T-helper 2 cell treated with Interferon-gamma antibody and Interleukin-4, amounts not matched to agents 5 μg/mL and 100 μg/mL, for 36 hours (primary cell): ENCODE measurements at regions not wholly inside any gene's neighbourhood (a gene's known extent, or its start where the extent isn't known, plus 50 kb on each side); places are given as distances from the start of the nearest gene placed in this dataset.
A peak's percentile ranks its signal among the peaks of the same experiment; 100 is the strongest.

ENCODE experiments used
- DNase-seq: peaks from one replicate; pipeline ENCODE4 v3.0.0; 2021; ENCODE audit warnings: low spot score
- H3K27ac Mint-ChIP-seq: one replicate; pipeline ENCODE4 v1.8.0; 2021; ENCODE audit warnings: mild to moderate bottlenecking, mixed read lengths
- H3K27me3 Mint-ChIP-seq: one replicate; pipeline ENCODE4 v1.8.0; 2021; ENCODE audit warnings: low read depth, mixed read lengths
- H3K36me3 Mint-ChIP-seq: one replicate; pipeline ENCODE4 v1.8.0; 2021; ENCODE audit warnings: low read depth, mixed read lengths
- H3K4me1 Mint-ChIP-seq: one replicate; pipeline ENCODE4 v1.8.0; 2021; ENCODE audit warnings: low read depth, mixed read lengths
- H3K4me3 Mint-ChIP-seq: one replicate; pipeline ENCODE4 v1.8.0; 2022; ENCODE audit warnings: mild to moderate bottlenecking, moderate library complexity, mixed read lengths
- H3K9me3 Mint-ChIP-seq: one replicate; pipeline ENCODE4 v1.8.0; 2021; ENCODE audit warnings: mixed read lengths

- no peaks in the 10 kb centered on the region for H3K27me3 Mint-ChIP-seq
- no peaks in the 10 kb centered on the region for H3K9me3 Mint-ChIP-seq
- H3K27ac Mint-ChIP-seq: no peak overlapping the region
- no peaks in the 10 kb centered on the region for H3K36me3 Mint-ChIP-seq
- H3K4me3 Mint-ChIP-seq: no peak overlapping the region
- no peak for DNase-seq
- H3K4me1 Mint-ChIP-seq: no peaks in the 10 kb centered on the region
Measured at GRCh38 chr18:8458546-8459215, 150.6 kb upstream of the RAB12 start.

GRCh38 chr18:8460748-8461147 is 148.5 kb upstream of the RAB12 start:
- H3K36me3 Mint-ChIP-seq: no peaks in the 10 kb centered on the region
- no peaks in the 10 kb centered on the region for H3K4me1 Mint-ChIP-seq
- no peak overlapping the region for H3K4me3 Mint-ChIP-seq
- no peaks in the 10 kb centered on the region for H3K27me3 Mint-ChIP-seq
- H3K9me3 Mint-ChIP-seq: no peaks in the 10 kb centered on the region
- DNase-seq: no peak
- H3K27ac Mint-ChIP-seq: no peak overlapping the region

DNA sequence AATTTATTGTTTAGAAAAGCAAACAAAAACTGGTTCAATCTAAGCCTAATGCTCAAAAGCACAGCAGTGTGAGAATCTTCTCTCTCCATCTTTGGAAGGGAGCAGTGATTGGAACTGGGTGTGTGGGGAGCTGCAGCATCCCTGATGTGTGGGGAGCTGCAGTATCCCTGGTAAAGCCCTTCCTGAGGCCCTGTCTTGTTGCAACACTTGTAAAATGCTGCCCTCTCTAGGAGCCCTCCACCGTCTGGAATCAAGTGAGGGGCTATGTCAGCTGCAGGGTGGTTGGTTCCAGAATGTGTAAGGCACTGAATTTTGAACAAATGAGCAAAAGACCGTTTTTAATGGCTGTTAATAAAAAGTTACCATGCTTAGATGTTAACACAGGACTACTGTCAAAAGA is 147.7 kb upstream of the RAB12 start:
- no peaks in the 10 kb centered on the region for H3K9me3 Mint-ChIP-seq
- no peak overlapping the region for H3K27ac Mint-ChIP-seq
- DNase-seq: no peak
- no peak overlapping the region for H3K4me3 Mint-ChIP-seq
- no peaks in the 10 kb centered on the region for H3K4me1 Mint-ChIP-seq
- H3K36me3 Mint-ChIP-seq: no peaks in the 10 kb centered on the region
- no peaks in the 10 kb centered on the region for H3K27me3 Mint-ChIP-seq

DNA sequence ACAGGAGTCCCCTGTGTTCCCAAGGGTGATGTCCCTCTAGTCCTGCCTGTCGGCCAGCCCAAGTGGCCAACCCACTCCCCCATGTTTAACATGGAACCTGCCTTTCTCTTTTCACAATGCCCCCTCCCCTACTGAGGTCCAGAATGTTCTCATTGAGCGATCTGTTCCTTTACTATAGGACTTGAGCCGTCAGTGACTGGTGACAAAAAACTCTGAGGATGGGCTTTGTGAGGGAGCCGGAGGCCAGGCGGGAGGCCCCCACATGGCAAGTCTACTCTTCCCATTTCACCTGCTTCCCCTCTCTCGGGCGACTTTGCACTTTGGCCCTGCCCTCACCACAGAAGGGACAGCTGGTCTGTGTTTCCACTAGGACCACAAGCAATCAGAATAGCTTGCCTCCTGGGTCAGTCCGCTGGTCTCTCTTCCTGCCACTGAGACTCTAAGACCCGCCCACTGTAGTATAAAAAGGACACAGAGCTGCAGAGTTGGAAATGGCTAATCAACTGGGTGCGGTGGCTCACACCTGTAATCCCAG is 146.5 kb upstream of the RAB12 start:
- H3K4me1 Mint-ChIP-seq: no peaks in the 10 kb centered on the region
- H3K27me3 Mint-ChIP-seq: no peaks in the 10 kb centered on the region
- H3K27ac Mint-ChIP-seq: no peak overlapping the region
- H3K36me3 Mint-ChIP-seq: no peaks in the 10 kb centered on the region
- DNase-seq: no peak
- no peak overlapping the region for H3K4me3 Mint-ChIP-seq
- no peaks in the 10 kb centered on the region for H3K9me3 Mint-ChIP-seq

DNA sequence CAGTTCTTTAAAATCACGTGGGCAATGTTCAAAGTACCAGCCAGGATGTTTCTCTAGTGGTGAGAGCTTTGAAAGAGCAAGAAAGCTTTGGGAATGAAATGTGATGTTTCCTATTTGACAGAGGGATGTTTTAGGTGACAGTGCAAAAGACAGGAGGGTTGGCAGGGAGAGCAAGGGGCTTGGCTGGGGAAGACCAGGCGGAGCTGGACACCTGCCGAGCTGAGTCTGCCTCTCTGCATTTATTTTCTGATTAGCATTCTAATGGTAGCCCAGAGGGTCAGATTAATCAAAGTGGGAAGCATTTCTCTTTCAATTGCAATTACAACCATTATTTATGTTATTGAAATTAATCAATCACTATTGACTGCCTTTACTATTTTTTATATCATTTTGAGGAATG is 145.4 kb upstream of the RAB12 start:
- no peaks in the 10 kb centered on the region for H3K27me3 Mint-ChIP-seq
- no peak overlapping the region for H3K27ac Mint-ChIP-seq
- H3K9me3 Mint-ChIP-seq: no peaks in the 10 kb centered on the region
- H3K4me3 Mint-ChIP-seq: no peak overlapping the region
- H3K36me3 Mint-ChIP-seq: no peaks in the 10 kb centered on the region
- DNase-seq: no peak
- H3K4me1 Mint-ChIP-seq: no peaks in the 10 kb centered on the region

DNA sequence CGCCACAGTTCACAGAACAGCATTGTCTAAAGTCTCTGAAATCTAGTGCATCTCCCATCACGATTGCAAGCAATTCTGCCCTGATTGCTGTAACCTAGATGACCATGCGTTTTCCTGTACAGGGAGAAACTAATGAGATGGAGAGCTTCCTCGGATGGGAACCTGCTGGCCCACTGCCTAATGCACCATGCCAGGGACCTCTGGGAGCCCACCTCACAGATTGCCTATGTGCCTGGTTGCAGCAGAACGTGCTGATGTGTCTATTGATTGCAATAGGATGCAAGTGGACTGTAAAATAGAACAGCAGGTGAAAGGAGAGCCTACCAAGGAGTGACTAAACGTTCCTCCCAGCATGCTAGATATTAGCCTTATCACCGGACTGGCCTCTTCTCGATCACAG is 141.0 kb upstream of the RAB12 start:
- H3K27ac Mint-ChIP-seq: no peak overlapping the region
- no peak overlapping the region for H3K4me3 Mint-ChIP-seq
- no peaks in the 10 kb centered on the region for H3K27me3 Mint-ChIP-seq
- no peaks in the 10 kb centered on the region for H3K4me1 Mint-ChIP-seq
- no peak for DNase-seq
- H3K36me3 Mint-ChIP-seq: no peaks in the 10 kb centered on the region
- H3K9me3 Mint-ChIP-seq: no peaks in the 10 kb centered on the region

DNA sequence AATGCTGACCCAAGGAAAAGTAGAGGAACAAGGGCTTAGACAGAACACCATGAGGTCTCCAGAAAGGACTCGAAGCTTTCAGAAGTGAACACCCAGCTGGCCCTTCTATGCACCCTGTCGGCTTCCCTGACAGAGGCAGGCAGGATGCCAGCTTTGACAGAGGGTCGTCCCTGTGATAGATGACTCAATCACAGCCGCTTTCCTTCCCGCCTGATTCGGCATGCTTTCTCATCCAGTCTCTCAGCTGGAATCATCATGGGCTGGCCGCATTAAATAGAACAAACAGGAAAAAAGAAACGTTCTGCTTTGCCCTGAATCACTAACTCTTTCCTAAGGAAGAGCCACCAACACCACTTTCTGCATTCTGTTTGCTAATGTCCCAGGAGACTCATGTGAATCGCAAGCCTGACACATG is 140.3 kb upstream of the RAB12 start:
- DNase-seq: no peak
- Mint-ChIP-seq H3K4me3 (no peak overlapping the region), H3K36me3 (no peaks in the 10 kb centered on the region), H3K27ac (no peak overlapping the region), H3K27me3 (no peaks in the 10 kb centered on the region), H3K4me1 (no peaks in the 10 kb centered on the region), H3K9me3 (no peaks in the 10 kb centered on the region)

GRCh38 chr18:8469544-8470130 is 139.6 kb upstream of the RAB12 start:
- Mint-ChIP-seq H3K4me3 (no peak overlapping the region), H3K27me3 (no peaks in the 10 kb centered on the region), H3K9me3 (no peaks in the 10 kb centered on the region), H3K36me3 (no peaks in the 10 kb centered on the region), H3K27ac (no peak overlapping the region), H3K4me1 (no peaks in the 10 kb centered on the region)
- DNase-seq: no peak

DNA sequence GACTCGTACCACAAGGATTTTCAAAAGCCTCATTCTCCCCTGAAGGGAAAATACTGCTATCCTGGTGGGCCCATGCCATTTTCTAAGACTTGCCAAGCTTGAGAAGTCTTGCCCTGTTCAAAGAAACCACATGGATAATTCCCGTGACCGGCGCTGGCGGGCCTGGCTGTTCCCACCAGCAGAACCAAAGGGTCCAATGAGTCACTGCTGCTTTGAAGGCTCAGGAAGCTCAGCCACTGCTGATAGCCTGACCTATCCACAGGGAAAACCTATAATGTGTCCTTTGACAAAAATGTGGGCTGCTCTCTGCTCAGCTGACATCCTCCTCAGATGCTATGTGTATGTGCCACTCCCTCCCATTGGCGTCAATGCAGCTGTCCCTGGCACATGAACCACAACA is 137.9 kb upstream of the RAB12 start:
- Mint-ChIP-seq H3K27ac (no peak overlapping the region), H3K36me3 (no peaks in the 10 kb centered on the region), H3K4me3 (no peak overlapping the region), H3K27me3 (no peaks in the 10 kb centered on the region), H3K9me3 (no peaks in the 10 kb centered on the region), H3K4me1 (no peaks in the 10 kb centered on the region)
- DNase-seq: no peak

DNA sequence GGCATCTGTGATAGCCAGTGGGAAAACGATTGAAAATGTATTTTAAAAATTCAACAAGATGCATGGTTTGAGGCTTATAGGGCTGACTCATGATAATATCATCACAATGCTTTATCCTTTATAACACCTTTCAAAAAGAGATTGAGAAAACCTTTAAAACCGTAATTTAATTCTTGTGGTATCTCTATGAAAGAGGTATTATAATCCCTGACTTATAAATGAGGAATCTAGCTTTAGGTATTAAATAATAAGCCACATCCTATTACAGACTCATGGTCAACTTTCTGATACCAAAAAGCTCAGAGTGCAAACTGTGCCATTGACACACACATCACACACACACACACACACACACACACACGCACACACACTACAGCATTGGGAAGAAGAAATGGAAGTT is 134.6 kb upstream of the RAB12 start:
- no peaks in the 10 kb centered on the region for H3K36me3 Mint-ChIP-seq
- no peaks in the 10 kb centered on the region for H3K9me3 Mint-ChIP-seq
- no peak overlapping the region for H3K4me3 Mint-ChIP-seq
- H3K27me3 Mint-ChIP-seq: no peaks in the 10 kb centered on the region
- no peak for DNase-seq
- H3K4me1 Mint-ChIP-seq: no peaks in the 10 kb centered on the region
- H3K27ac Mint-ChIP-seq: no peak overlapping the region

GRCh38 chr18:8477615-8478014 is 131.6 kb upstream of the RAB12 start:
- H3K9me3 Mint-ChIP-seq: no peaks in the 10 kb centered on the region
- H3K4me1 Mint-ChIP-seq: no peaks in the 10 kb centered on the region
- H3K4me3 Mint-ChIP-seq: no peak overlapping the region
- no peak overlapping the region for H3K27ac Mint-ChIP-seq
- H3K27me3 Mint-ChIP-seq: no peaks in the 10 kb centered on the region
- H3K36me3 Mint-ChIP-seq: no peaks in the 10 kb centered on the region
- DNase-seq: no peak

DNA sequence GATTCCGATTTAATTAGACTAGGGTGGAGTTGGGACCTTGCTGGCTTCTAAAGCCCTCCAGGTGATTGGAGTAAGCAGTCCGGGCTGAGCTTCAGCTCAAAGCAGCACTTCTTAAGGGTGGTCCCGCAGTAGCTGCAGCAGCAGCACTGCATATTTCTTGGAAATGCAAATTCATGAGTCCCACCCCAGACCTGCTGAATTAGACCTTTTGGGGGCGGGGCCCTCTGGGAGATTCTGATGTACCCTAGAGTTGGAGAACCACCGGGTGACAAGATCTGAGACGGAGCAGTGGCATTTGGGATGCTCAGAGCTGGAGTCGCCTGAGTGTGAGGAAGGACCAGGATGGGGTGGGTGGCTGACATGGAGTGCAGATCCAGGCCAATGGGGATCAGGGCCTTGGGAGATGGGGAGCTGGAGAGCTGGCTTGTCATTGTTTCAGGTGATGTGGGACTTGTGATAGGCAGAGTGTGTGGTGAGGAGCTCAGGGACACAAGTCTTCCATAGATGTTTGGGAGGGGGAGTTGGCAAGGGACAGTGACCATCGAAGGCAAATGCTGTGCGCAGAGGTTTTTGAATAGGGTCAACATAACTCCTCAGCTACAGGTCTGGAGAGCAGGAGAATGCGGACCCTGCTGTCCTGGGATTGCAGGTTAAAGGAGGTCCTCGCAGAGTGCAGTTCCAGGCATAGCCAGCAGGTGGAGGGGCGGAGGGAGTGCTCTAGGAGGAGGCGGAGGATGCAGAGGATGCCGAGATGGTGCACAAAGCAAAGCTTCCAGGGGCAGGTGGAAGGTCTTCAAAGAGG is 130.9 kb upstream of the RAB12 start:
- Mint-ChIP-seq H3K4me3 (no peak overlapping the region), H3K27ac (no peak overlapping the region), H3K9me3 (no peaks in the 10 kb centered on the region), H3K27me3 (no peaks in the 10 kb centered on the region), H3K36me3 (no peaks in the 10 kb centered on the region), H3K4me1 (no peaks in the 10 kb centered on the region)
- peak; percentile 21 for DNase-seq

- Mint-ChIP-seq H3K27me3 (no peaks in the 10 kb centered on the region), H3K4me3 (no peak overlapping the region), H3K9me3 (no peaks in the 10 kb centered on the region), H3K4me1 (no peaks in the 10 kb centered on the region), H3K36me3 (no peaks in the 10 kb centered on the region), H3K27ac (no peak overlapping the region)
- DNase-seq: no peak
Measured at GRCh38 chr18:8478968-8479370, 130.3 kb upstream of the RAB12 start.

DNA sequence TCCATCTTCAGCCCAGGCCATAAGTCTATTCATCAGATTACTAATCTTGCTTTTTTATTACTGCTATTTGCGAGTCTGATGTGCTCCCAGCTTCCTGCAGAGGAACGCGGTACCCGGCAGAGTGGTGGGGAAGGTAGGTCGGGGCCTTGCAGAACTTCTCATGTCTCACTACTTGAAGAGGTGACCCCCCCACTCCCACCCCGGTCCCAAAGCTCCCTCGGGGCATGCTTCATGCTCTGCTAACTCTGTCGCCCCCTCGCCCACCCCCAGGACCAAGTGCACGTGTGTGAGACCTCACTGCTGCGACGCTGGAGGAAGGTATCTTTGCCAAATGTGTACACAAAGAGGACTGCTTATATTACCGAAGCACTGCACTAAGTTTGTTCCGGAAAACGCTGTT is 129.4 kb upstream of the RAB12 start:
- no peaks in the 10 kb centered on the region for H3K4me1 Mint-ChIP-seq
- no peaks in the 10 kb centered on the region for H3K27me3 Mint-ChIP-seq
- no peak overlapping the region for H3K4me3 Mint-ChIP-seq
- no peak for DNase-seq
- H3K27ac Mint-ChIP-seq: no peak overlapping the region
- no peaks in the 10 kb centered on the region for H3K36me3 Mint-ChIP-seq
- H3K9me3 Mint-ChIP-seq: no peaks in the 10 kb centered on the region
